HG03039 (cell line): ENCODE measurements at regions not wholly inside any gene's neighbourhood (a gene's known extent, or its start where the extent isn't known, plus 50 kb on each side); places are given as distances from the start of the nearest gene placed in this dataset.

Experiments
- ATAC-seq: cut with Tn5 transposase; IDR thresholded peaks from one replicate; pipeline ENCODE4 v1.9.1; 2021; ENCODE audit warnings: mild to moderate bottlenecking, moderate library complexity; ENCODE audit not compliant: unreplicated experiment

GRCh38 chr14:101334656-101335055, 226.6 kb upstream of the DIO3 start:
- no peak for ATAC-seq

GRCh38 chr14:101335061-101335661, 226.1 kb upstream of the DIO3 start:
- ATAC-seq, result no peak

- no peak for ATAC-seq
These were observed 225.1 kb upstream of the DIO3 start for GRCh38 chr14:101336183-101336582.

- ATAC-seq, result no peak
These were observed 224.2 kb upstream of the DIO3 start for GRCh38 chr14:101337053-101337452.

- ATAC-seq, result no peak
These were observed 220.7 kb upstream of the DIO3 start for GRCh38 chr14:101340556-101340955.

GRCh38 chr14:101347893-101348777, 213.2 kb upstream of the DIO3 start:
- no peak for ATAC-seq

GRCh38 chr14:101349108-101349507, 212.2 kb upstream of the DIO3 start:
- ATAC-seq, result no peak

- ATAC-seq, result no peak
These were observed 211.3 kb upstream of the DIO3 start for GRCh38 chr14:101350021-101350420.

GRCh38 chr14:101350691-101351090, 210.6 kb upstream of the DIO3 start:
- no peak for ATAC-seq

GRCh38 chr14:101351146-101351545, 210.1 kb upstream of the DIO3 start:
- no peak for ATAC-seq

GRCh38 chr14:101351769-101352168, 209.5 kb upstream of the DIO3 start:
- no peak for ATAC-seq

GRCh38 chr14:101352567-101352966, 208.7 kb upstream of the DIO3 start:
- no peak for ATAC-seq

- no peak for ATAC-seq
These were observed 207.9 kb upstream of the DIO3 start for GRCh38 chr14:101353422-101353821.

- ATAC-seq, result no peak
These were observed 206.6 kb upstream of the DIO3 start for GRCh38 chr14:101354726-101355125.

- no peak for ATAC-seq
These were observed 206.0 kb upstream of the DIO3 start for GRCh38 chr14:101355284-101355683.

- ATAC-seq, result no peak
These were observed 204.3 kb upstream of the DIO3 start for GRCh38 chr14:101357038-101357437.

- no peak for ATAC-seq
These were observed 203.6 kb upstream of the DIO3 start for GRCh38 chr14:101357559-101358319.

GRCh38 chr14:101358320-101359125, 202.8 kb upstream of the DIO3 start:
- ATAC-seq, result no peak

GRCh38 chr14:101359221-101360053, 201.9 kb upstream of the DIO3 start:
- no peak for ATAC-seq
